ENCODE measurements at regions not wholly inside any gene's neighbourhood (a gene's known extent, or its start where the extent isn't known, plus 50 kb on each side); places are given as distances from the start of the nearest gene placed in this dataset.

- TF ChIP-seq, protein P1, sequence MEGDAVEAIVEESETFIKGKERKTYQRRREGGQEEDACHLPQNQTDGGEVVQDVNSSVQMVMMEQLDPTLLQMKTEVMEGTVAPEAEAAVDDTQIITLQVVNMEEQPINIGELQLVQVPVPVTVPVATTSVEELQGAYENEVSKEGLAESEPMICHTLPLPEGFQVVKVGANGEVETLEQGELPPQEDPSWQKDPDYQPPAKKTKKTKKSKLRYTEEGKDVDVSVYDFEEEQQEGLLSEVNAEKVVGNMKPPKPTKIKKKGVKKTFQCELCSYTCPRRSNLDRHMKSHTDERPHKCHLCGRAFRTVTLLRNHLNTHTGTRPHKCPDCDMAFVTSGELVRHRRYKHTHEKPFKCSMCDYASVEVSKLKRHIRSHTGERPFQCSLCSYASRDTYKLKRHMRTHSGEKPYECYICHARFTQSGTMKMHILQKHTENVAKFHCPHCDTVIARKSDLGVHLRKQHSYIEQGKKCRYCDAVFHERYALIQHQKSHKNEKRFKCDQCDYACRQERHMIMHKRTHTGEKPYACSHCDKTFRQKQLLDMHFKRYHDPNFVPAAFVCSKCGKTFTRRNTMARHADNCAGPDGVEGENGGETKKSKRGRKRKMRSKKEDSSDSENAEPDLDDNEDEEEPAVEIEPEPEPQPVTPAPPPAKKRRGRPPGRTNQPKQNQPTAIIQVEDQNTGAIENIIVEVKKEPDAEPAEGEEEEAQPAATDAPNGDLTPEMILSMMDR (IDR thresholded peaks at IDR 0.05; ENCODE audit: poor library complexity, severe bottlenecking), result no peak
- TF ChIP-seq, protein P2, sequence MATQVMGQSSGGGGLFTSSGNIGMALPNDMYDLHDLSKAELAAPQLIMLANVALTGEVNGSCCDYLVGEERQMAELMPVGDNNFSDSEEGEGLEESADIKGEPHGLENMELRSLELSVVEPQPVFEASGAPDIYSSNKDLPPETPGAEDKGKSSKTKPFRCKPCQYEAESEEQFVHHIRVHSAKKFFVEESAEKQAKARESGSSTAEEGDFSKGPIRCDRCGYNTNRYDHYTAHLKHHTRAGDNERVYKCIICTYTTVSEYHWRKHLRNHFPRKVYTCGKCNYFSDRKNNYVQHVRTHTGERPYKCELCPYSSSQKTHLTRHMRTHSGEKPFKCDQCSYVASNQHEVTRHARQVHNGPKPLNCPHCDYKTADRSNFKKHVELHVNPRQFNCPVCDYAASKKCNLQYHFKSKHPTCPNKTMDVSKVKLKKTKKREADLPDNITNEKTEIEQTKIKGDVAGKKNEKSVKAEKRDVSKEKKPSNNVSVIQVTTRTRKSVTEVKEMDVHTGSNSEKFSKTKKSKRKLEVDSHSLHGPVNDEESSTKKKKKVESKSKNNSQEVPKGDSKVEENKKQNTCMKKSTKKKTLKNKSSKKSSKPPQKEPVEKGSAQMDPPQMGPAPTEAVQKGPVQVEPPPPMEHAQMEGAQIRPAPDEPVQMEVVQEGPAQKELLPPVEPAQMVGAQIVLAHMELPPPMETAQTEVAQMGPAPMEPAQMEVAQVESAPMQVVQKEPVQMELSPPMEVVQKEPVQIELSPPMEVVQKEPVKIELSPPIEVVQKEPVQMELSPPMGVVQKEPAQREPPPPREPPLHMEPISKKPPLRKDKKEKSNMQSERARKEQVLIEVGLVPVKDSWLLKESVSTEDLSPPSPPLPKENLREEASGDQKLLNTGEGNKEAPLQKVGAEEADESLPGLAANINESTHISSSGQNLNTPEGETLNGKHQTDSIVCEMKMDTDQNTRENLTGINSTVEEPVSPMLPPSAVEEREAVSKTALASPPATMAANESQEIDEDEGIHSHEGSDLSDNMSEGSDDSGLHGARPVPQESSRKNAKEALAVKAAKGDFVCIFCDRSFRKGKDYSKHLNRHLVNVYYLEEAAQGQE (IDR thresholded peaks at IDR 0.05; ENCODE audit: borderline replicate concordance), result no peak
- TF ChIP-seq EZH2 (IDR thresholded peaks at IDR 0.05; ENCODE audit: borderline replicate concordance, insufficient read depth, low read length, poor library complexity, severe bottlenecking), result no peak
- TF ChIP-seq POLR2AphosphoS5 (IDR thresholded peaks at IDR 0.05), result no peak
- TF ChIP-seq TAF1 (IDR thresholded peaks at IDR 0.05; ENCODE audit: low read depth), result no peak
- no peak for TF ChIP-seq RAD21 (conservative IDR thresholded peaks at IDR 0.05)
- no peak for TF ChIP-seq SMC3 (conservative IDR thresholded peaks at IDR 0.05; ENCODE audit: poor library complexity)
- no peak for TF ChIP-seq EP300 (conservative IDR thresholded peaks at IDR 0.05; ENCODE audit: poor library complexity, severe bottlenecking)
- TF ChIP-seq MXI1 (conservative IDR thresholded peaks at IDR 0.05; ENCODE audit: poor library complexity, severe bottlenecking), result no peak
Measured at GRCh38 chr16:62477796-62478195, 441.6 kb upstream of the CDH8 start.
